Lower leg skin (tissue), 4 donors: ENCODE measurements at regions not wholly inside any gene's neighbourhood (a gene's known extent, or its start where the extent isn't known, plus 50 kb on each side); places are given as distances from the start of the nearest gene placed in this dataset.

Experiments
- DNase-seq, 2 donors: peaks; one replicate each; pipeline ENCODE4 v3.0.0-alpha.2; 2019; ENCODE audit warnings: low spot score in 2 of 2
- H3K4me3 ChIP-seq: fragments of 200-600 bp; sonication (generic); 2 replicates; pipeline ENCODE4 v1.5.1; 2017; ENCODE audit warnings: mild to moderate bottlenecking, low read depth; ENCODE audit not compliant: poor library complexity, severe bottlenecking
- CTCF ChIP-seq, 3 donors: fragments of 450-650 bp; IDR thresholded peaks; one replicate each; pipeline ENCODE4 v1.5.1; 2016; ENCODE audit warnings: antibody characterized with exemption in 3 of 3, mild to moderate bottlenecking in 3 of 3, moderate library complexity in 2 of 3
- POLR2A ChIP-seq, 2 donors: fragments of 450-650 bp; IDR thresholded peaks; one replicate each; pipeline ENCODE4 v1.6.1; 2016 to 2017; ENCODE audit warnings: antibody characterized with exemption in 2 of 2, mild to moderate bottlenecking in 1 of 2, moderate library complexity in 1 of 2
- WGBS, 2 donors: methylation state at CpG; one replicate each; pipeline ENCODE4 v1.1.5; 2018; 5-methylcytosine and 5-hydroxymethylcytosine counted together
- intact Hi-C: fragments of 100-400 bp; cut with DNase I; formaldehyde crosslinking; loops from one replicate; pipeline ENCODE4 v1.15.0; 2023; ENCODE audit warnings: low total_unique reads

- 89 to 97% methylated on average over 2 of the region's 2 CpGs for WGBS, 2 donors
- TF ChIP-seq CTCF (IDR thresholded peaks at IDR 0.05): no peak
- TF ChIP-seq POLR2A (IDR thresholded peaks at IDR 0.05): no peak
- intact Hi-C loops: no loop called here
- no peak for DNase-seq
- H3K4me3 ChIP-seq: no peak overlapping the region
Measured at GRCh38 chr5:35470866-35471265, 146.8 kb upstream of the SPEF2 start.

- no peak overlapping the region for H3K4me3 ChIP-seq
- intact Hi-C loops: no loop called here
- TF ChIP-seq CTCF (IDR thresholded peaks at IDR 0.05) (no peak), POLR2A (IDR thresholded peaks at IDR 0.05) (no peak)
- 86 to 88% methylated on average over 4 of the region's 4 CpGs for WGBS, 2 donors
- DNase-seq: no peak
Measured at GRCh38 chr5:35468811-35469210, 148.9 kb upstream of the SPEF2 start.

GRCh38 chr5:35466746-35467145 is 150.9 kb upstream of the SPEF2 start:
- no peak overlapping the region for H3K4me3 ChIP-seq
- intact Hi-C loops: no loop called here
- 96 to 97% methylated on average over 5 of the region's 5 CpGs for WGBS, 2 donors

GRCh38 chr5:35464757-35465156 is 152.9 kb upstream of the SPEF2 start:
- TF ChIP-seq CTCF (IDR thresholded peaks at IDR 0.05) (no peak), POLR2A (IDR thresholded peaks at IDR 0.05) (no peak)
- H3K4me3 ChIP-seq: no peak overlapping the region
- WGBS, 2 donors: 35 to 49% methylated on average over 2 of the region's 2 CpGs
- intact Hi-C loops: no loop called here
- no peak for DNase-seq

More at GRCh38 chr5:35466746-35467145, 150.9 kb upstream of the SPEF2 start:
- DNase-seq: no peak
- no peak for TF ChIP-seq POLR2A (IDR thresholded peaks at IDR 0.05)
- TF ChIP-seq CTCF (IDR thresholded peaks at IDR 0.05): no peak

- WGBS, 2 donors: 89 to 90% methylated on average over 2 of the region's 2 CpGs
Measured at GRCh38 chr5:35461530-35461929, 156.1 kb upstream of the SPEF2 start.

More at GRCh38 chr5:35461530-35461929, 156.1 kb upstream of the SPEF2 start:
- no peak overlapping the region for H3K4me3 ChIP-seq
- intact Hi-C loops: no loop called here
- TF ChIP-seq CTCF (IDR thresholded peaks at IDR 0.05) (no peak), POLR2A (IDR thresholded peaks at IDR 0.05) (no peak)
- no peak for DNase-seq
